H1 (cell line): ENCODE measurements at regions not wholly inside any gene's neighbourhood (a gene's known extent, or its start where the extent isn't known, plus 50 kb on each side); places are given as distances from the start of the nearest gene placed in this dataset.

ENCODE experiments used
- CTCF ChIA-PET: fragments of 300-600 bp; sonication (Branson Sonifier 250); formaldehyde crosslinking; loops from one replicate; lab custom pipeline; 2021; ENCODE audit not compliant: partially characterized antibody; lab: Charles Lee
- POLR2A ChIA-PET: fragments of 300-600 bp; sonication (Branson Sonifier 250); formaldehyde crosslinking; loops from one replicate; lab custom pipeline; 2021; ENCODE audit warnings: inconsistent platforms; ENCODE audit not compliant: partially characterized antibody; lab: Charles Lee
- DNase-seq, 2 experiments: peaks; one replicate each; pipeline versions ENCODE4 v3.0.0 to v3.0.0-alpha.2; 2010 to 2022; ENCODE audit warnings: low spot score in 2 of 2, low read depth in 1 of 2, mixed read lengths in 1 of 2
- FAIRE-seq: peaks from 2 replicates; lab custom pipeline; 2011; peaks lifted over from hg19 to GRCh38; lab: Jason Lieb, UNC
- H2AFZ ChIP-seq: 2 replicates; pipeline ENCODE4 v1.8.1; 2012; ENCODE audit warnings: low read length, inconsistent platforms
- H2AK5ac ChIP-seq: 2 replicates; pipeline ENCODE4 v1.6.1; 2013; ENCODE audit warnings: low read depth, low read length
- H2BK120ac ChIP-seq: replicated peaks from 2 replicates; pipeline ENCODE3; 2013; ENCODE audit warnings: low read depth, low read length, inconsistent platforms
- H2BK12ac ChIP-seq: 2 replicates; pipeline ENCODE4 v1.6.1; 2013; ENCODE audit warnings: low read depth, low read length
- H2BK15ac ChIP-seq: 2 replicates; pipeline ENCODE4 v1.6.1; 2013; ENCODE audit warnings: low read length
- H2BK20ac ChIP-seq: 2 replicates; pipeline ENCODE4 v1.6.1; 2013; ENCODE audit warnings: low read length
- H2BK5ac ChIP-seq: 2 replicates; pipeline ENCODE4 v1.6.1; 2013; ENCODE audit warnings: low read depth, low read length
- H3K14ac ChIP-seq: 2 replicates; pipeline ENCODE4 v1.6.1; 2013; ENCODE audit warnings: inconsistent platforms; ENCODE audit not compliant: insufficient read length
- H3K18ac ChIP-seq: 2 replicates; pipeline ENCODE4 v1.6.1; 2013; ENCODE audit warnings: low read length; ENCODE audit errors: extremely low read depth
- H3K23ac ChIP-seq: 2 replicates; pipeline ENCODE4 v1.6.1; 2013; ENCODE audit warnings: inconsistent platforms; ENCODE audit not compliant: insufficient read length
- H3K23me2 ChIP-seq: 2 replicates; pipeline ENCODE4 v1.6.1; 2013; ENCODE audit warnings: low read depth, low read length
- H3K27ac ChIP-seq: 2 replicates; pipeline ENCODE4 v1.6.1; 2011; ENCODE audit warnings: low read depth, low read length, inconsistent platforms
- H3K27me3 ChIP-seq, 4 experiments: replicated peaks in 1 of 4; 1 replicate in 1 of 4; 2 replicates in 3 of 4; pipeline versions ENCODE4 v1.6.1 to v1.8.1; 2011 to 2013; ENCODE audit warnings: low read length in 3 of 4, mild to moderate bottlenecking in 3 of 4, inconsistent platforms in 2 of 4, mixed read lengths in 2 of 4, moderate library complexity in 1 of 4; ENCODE audit not compliant: control insufficient read depth in 3 of 4, insufficient read depth in 3 of 4; ENCODE audit errors: extremely low read depth in 1 of 4
- H3K36me3 ChIP-seq, 4 experiments: 2 replicates each; pipeline versions ENCODE4 v1.6.1 to v1.8.1; 2011 to 2013; ENCODE audit warnings: mild to moderate bottlenecking in 4 of 4, low read length in 3 of 4, moderate library complexity in 2 of 4, control low read depth in 1 of 4, inconsistent platforms in 1 of 4; ENCODE audit not compliant: insufficient read depth in 4 of 4, control insufficient read depth in 2 of 4
- H3K4ac ChIP-seq: replicated peaks from 2 replicates; pipeline ENCODE3; 2013; ENCODE audit warnings: low read length, low read depth, mixed read lengths, inconsistent platforms; ENCODE audit not compliant: insufficient read length
- H3K4me1 ChIP-seq, 4 experiments: replicated peaks in 1 of 4; 1 replicate in 1 of 4; 2 replicates in 3 of 4; pipeline versions ENCODE4 v1.6.1 to v1.8.1; 2011 to 2013; ENCODE audit warnings: low read length in 3 of 4, inconsistent platforms in 2 of 4, mixed read lengths in 1 of 4; ENCODE audit not compliant: insufficient read depth in 4 of 4, control insufficient read depth in 3 of 4
- H3K4me2 ChIP-seq, 2 experiments: 2 replicates each; pipeline versions ENCODE4 v1.6.1 to v1.8.1; 2011 to 2013; ENCODE audit warnings: low read depth in 2 of 2, low read length in 2 of 2, control low read depth in 1 of 2, inconsistent platforms in 1 of 2, mild to moderate bottlenecking in 1 of 2; ENCODE audit not compliant: insufficient read depth in 1 of 2
- H3K4me3 ChIP-seq, 4 experiments: fragments of 200-600, 300-600 bp in 1 of 4; sonication (generic), shearing (Covaris generic), sonication (Bioruptor Twin) in 1 of 4; 2 replicates each; pipeline versions ENCODE4 v1.5.1 to v1.8.1; 2011 to 2016; ENCODE audit warnings: low read length in 4 of 4, low read depth in 3 of 4, control low read depth in 2 of 4, inconsistent platforms in 2 of 4, mild to moderate bottlenecking in 2 of 4, mixed read lengths in 1 of 4, moderate library complexity in 1 of 4; ENCODE audit not compliant: insufficient read depth in 2 of 4; ENCODE audit errors: extremely low read depth in 1 of 4
- H3K56ac ChIP-seq: replicated peaks from 2 replicates; pipeline ENCODE3; 2013; ENCODE audit warnings: low read depth, mild to moderate bottlenecking, mixed read lengths, low read length, inconsistent platforms; ENCODE audit not compliant: insufficient read length
- H3K79me1 ChIP-seq: 2 replicates; pipeline ENCODE4 v1.6.1; 2013; ENCODE audit warnings: low read depth, low read length, control low read depth
- H3K79me2 ChIP-seq, 2 experiments: 2 replicates each; pipeline versions ENCODE4 v1.6.1 to v1.8.1; 2012 to 2013; ENCODE audit warnings: low read length in 2 of 2, mild to moderate bottlenecking in 2 of 2, inconsistent platforms in 1 of 2; ENCODE audit not compliant: insufficient read depth in 2 of 2, control insufficient read depth in 1 of 2
- H3K9ac ChIP-seq, 4 experiments: replicated peaks in 1 of 4; 1 replicate in 1 of 4; 2 replicates in 3 of 4; pipeline versions ENCODE4 v1.6.1 to v1.8.1; 2011 to 2013; ENCODE audit warnings: low read depth in 3 of 4, low read length in 3 of 4, control low read depth in 2 of 4, mild to moderate bottlenecking in 2 of 4, moderate library complexity in 2 of 4, inconsistent platforms in 1 of 4; ENCODE audit errors: extremely low read depth in 1 of 4
- H3K9me3 ChIP-seq, 2 experiments: 2 replicates each; pipeline versions ENCODE4 v1.6.1 to v1.8.1; 2012 to 2013; ENCODE audit warnings: mild to moderate bottlenecking in 2 of 2, moderate library complexity in 2 of 2, control low read depth in 1 of 2, inconsistent platforms in 1 of 2, low read depth in 1 of 2, low read length in 1 of 2, mixed read lengths in 1 of 2; ENCODE audit not compliant: insufficient read depth in 2 of 2
- H4K20me1 ChIP-seq, 2 experiments: replicated peaks in 1 of 2; 2 replicates each; pipeline versions ENCODE3 to v1.8.1; 2011 to 2013; ENCODE audit warnings: inconsistent platforms in 2 of 2, low read length in 2 of 2, mild to moderate bottlenecking in 1 of 2; ENCODE audit not compliant: insufficient read depth in 2 of 2, control insufficient read depth in 1 of 2
- H4K5ac ChIP-seq: 2 replicates; pipeline ENCODE4 v1.6.1; 2013; ENCODE audit warnings: low read length, low read depth, mixed read lengths, inconsistent platforms; ENCODE audit not compliant: insufficient read length
- H4K8ac ChIP-seq: 2 replicates; pipeline ENCODE4 v1.8.0; 2013; ENCODE audit warnings: mild to moderate bottlenecking, moderate library complexity, low read length, inconsistent platforms; ENCODE audit not compliant: insufficient read depth; ENCODE audit errors: extremely low read depth
- H4K91ac ChIP-seq: replicated peaks from 2 replicates; pipeline ENCODE3; 2013; ENCODE audit warnings: low read length, mixed read lengths, inconsistent platforms; ENCODE audit not compliant: insufficient read length
- CBX8 ChIP-seq: fragments of 300-800, 300-1000 bp; sonication (generic); IDR thresholded peaks from 2 replicates; pipeline ENCODE4 v1.7.1; 2016; ENCODE audit warnings: low read depth, low read length, borderline replicate concordance
- EGR1 ChIP-seq: IDR thresholded peaks from 2 replicates; pipeline ENCODE4 v1.6.1; 2011; ENCODE audit warnings: low read depth, low read length, borderline replicate concordance
- GTF2F1 ChIP-seq: IDR thresholded peaks from 2 replicates; pipeline ENCODE4 v1.6.1; 2012; ENCODE audit warnings: low read depth, low read length, improper control_type of control experiment, borderline replicate concordance
- NANOG ChIP-seq: IDR thresholded peaks from 2 replicates; pipeline ENCODE4 v1.6.1; 2011; ENCODE audit warnings: low read length, low read depth, mild to moderate bottlenecking, inconsistent platforms; ENCODE audit not compliant: insufficient read depth, poor library complexity, severe bottlenecking
- POU5F1 ChIP-seq: IDR thresholded peaks from 2 replicates; pipeline ENCODE4 v1.6.1; 2011; ENCODE audit warnings: low read depth, mild to moderate bottlenecking, low read length, moderate library complexity
- SAP30 ChIP-seq: fragments of 300-600 bp; sonication (generic); IDR thresholded peaks from 2 replicates; pipeline ENCODE4 v1.7.1; 2012; ENCODE audit warnings: low read length, moderate library complexity, mild to moderate bottlenecking, inconsistent platforms; ENCODE audit not compliant: insufficient read depth, insufficient replicate concordance
- TBP ChIP-seq: IDR thresholded peaks from 2 replicates; pipeline ENCODE4 v1.6.1; 2011; ENCODE audit warnings: low read depth, low read length, improper control_type of control experiment
- USF2 ChIP-seq: IDR thresholded peaks from 2 replicates; pipeline ENCODE4 v1.6.1; 2011; ENCODE audit warnings: low read length, improper control_type of control experiment
- WGBS, 2 experiments: shearing (Covaris generic) in 1 of 2; methylation state at CpG; one replicate each; pipeline versions ENCODE4 v1.1.6 to v1.1.7; 2013 to 2015; ENCODE audit warnings: low lambda C conversion rate in 2 of 2, mixed read lengths in 2 of 2, inconsistent platforms in 1 of 2, low coverage in 1 of 2, missing lambda C conversion rate in 1 of 2; ENCODE audit not compliant: insufficient replicate concordance in 2 of 2, insufficient coverage in 1 of 2, insufficient read length in 1 of 2; ENCODE audit errors: extremely low coverage in 1 of 2, missing lambda C conversion rate in 1 of 2; 5-methylcytosine and 5-hydroxymethylcytosine counted together

- no peaks in the 10 kb centered on the region for H3K27me3 ChIP-seq
- no peak overlapping the region for H3K23ac ChIP-seq
- DNase-seq: no peak
- 88% methylated on average over 13 of the region's 15 CpGs; no CpG with 5 or more reads in 1 of the 2 experiments for WGBS, 2 experiments
- no peaks in the 10 kb centered on the region for H3K9me3 ChIP-seq
- H3K18ac ChIP-seq: no peak overlapping the region
- H3K4me2 ChIP-seq: no peak overlapping the region
- H4K8ac ChIP-seq: no peak overlapping the region
- no peak overlapping the region for H3K27ac ChIP-seq
- no peaks in the 10 kb centered on the region for H3K79me1 ChIP-seq
- H3K14ac ChIP-seq: no peak overlapping the region
- H3K4ac ChIP-seq: no peak overlapping the region
- no peak overlapping the region for H2BK20ac ChIP-seq
- H4K20me1 ChIP-seq: no peaks in the 10 kb centered on the region
- POLR2A ChIA-PET: no interaction called here
- H3K4me1 ChIP-seq: no peaks in the 10 kb centered on the region; a peak in 1 of 7 replicates
- FAIRE-seq: no peak
- no peak overlapping the region for H4K91ac ChIP-seq
- no peak overlapping the region for H2BK5ac ChIP-seq
- no peak for TF ChIP-seq POU5F1
- no peak for TF ChIP-seq SAP30
- no peak for TF ChIP-seq CBX8
- TF ChIP-seq GTF2F1: no peak
- TF ChIP-seq USF2: no peak
- TF ChIP-seq NANOG: no peak
- no peak for TF ChIP-seq TBP
- no peak for TF ChIP-seq EGR1
- no peak overlapping the region for H2BK15ac ChIP-seq
- H3K79me2 ChIP-seq: no peaks in the 10 kb centered on the region
- no peak overlapping the region for H2AK5ac ChIP-seq
- no peak overlapping the region for H3K56ac ChIP-seq
- no peak overlapping the region for H4K5ac ChIP-seq
- no peak overlapping the region for H3K9ac ChIP-seq
- no peak overlapping the region for H2BK12ac ChIP-seq
- CTCF ChIA-PET: no interaction called here
- no peak overlapping the region for H2BK120ac ChIP-seq
- H3K23me2 ChIP-seq: no peaks in the 10 kb centered on the region
- no peaks in the 10 kb centered on the region for H3K36me3 ChIP-seq
- no peak overlapping the region for H3K4me3 ChIP-seq
- H2AFZ ChIP-seq: no peak overlapping the region
Measured at GRCh38 chr1:213728593-213729536, 258.9 kb upstream of the PROX1 start.
